Chondrocyte (in vitro differentiated cells): ENCODE measurements at regions not wholly inside any gene's neighbourhood (a gene's known extent, or its start where the extent isn't known, plus 50 kb on each side); places are given as distances from the start of the nearest gene placed in this dataset.
"Not testable (repeated sequence)": the region's sequence is repeated elsewhere in the genome, so short reads cannot be mapped to it uniquely, and the experiment has no call there.

Experiments
- DNase-seq: peaks from one replicate; pipeline ENCODE4 v3.0.0; 2021; ENCODE audit warnings: mixed read lengths, low spot score
- H3K27ac Mint-ChIP-seq: one replicate; pipeline ENCODE4 v1.8.0; 2021; ENCODE audit warnings: mild to moderate bottlenecking, moderate library complexity, mixed read lengths; ENCODE audit not compliant: unreplicated experiment
- H3K27me3 Mint-ChIP-seq: 2 replicates; pipeline ENCODE4 v1.8.0; 2021; ENCODE audit warnings: low read depth, mixed read lengths
- H3K36me3 Mint-ChIP-seq: 2 replicates; pipeline ENCODE4 v1.8.0; 2021; ENCODE audit warnings: low read depth, mixed read lengths
- H3K4me1 Mint-ChIP-seq: 2 replicates; pipeline ENCODE4 v1.8.0; 2021; ENCODE audit warnings: low read depth, mild to moderate bottlenecking, mixed read lengths
- H3K4me3 Mint-ChIP-seq: one replicate; pipeline ENCODE4 v1.8.0; 2021; ENCODE audit warnings: mild to moderate bottlenecking, moderate library complexity, mixed read lengths; ENCODE audit not compliant: unreplicated experiment
- H3K9me3 Mint-ChIP-seq: 2 replicates; pipeline ENCODE4 v1.8.0; 2021; ENCODE audit warnings: low read depth, mixed read lengths
- TF ChIP-seq, protein P1 (sequence below): fragments of 200-600 bp; sonication (generic); IDR thresholded peaks from 2 replicates; pipeline ENCODE4 v1.5.0; 2021; ENCODE audit warnings: antibody characterized with exemption, mild to moderate bottlenecking, moderate library complexity

DNA sequence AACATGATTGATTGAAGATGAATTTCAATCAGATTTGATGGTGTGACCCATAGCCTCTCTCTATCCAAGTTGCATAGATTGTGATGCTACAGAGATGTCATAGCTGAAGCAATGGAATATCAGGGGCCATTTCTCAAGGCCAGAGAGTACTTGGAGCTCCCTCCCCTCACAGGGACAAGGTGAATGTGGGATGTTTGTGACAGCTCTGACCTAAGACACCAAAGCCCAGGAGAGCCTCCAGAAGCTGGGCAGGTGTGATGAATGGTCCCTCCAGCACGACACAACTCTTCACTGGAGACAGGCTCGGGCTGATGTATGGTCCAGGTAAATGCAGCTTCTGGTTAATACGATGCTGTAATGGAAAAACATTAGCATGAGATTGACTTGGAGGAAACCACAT is 101.0 kb upstream of the ZC3H12A start:
- Mint-ChIP-seq H3K4me3 (no peak overlapping the region), H3K4me1 (no peaks in the 10 kb centered on the region), H3K36me3 (no peaks in the 10 kb centered on the region), H3K27me3 (peaks cover 11% of the 10 kb centered on the region), H3K9me3 (peaks cover 3% of the 10 kb centered on the region), H3K27ac (no peak overlapping the region)
- no peak for DNase-seq
- TF ChIP-seq, protein P1, sequence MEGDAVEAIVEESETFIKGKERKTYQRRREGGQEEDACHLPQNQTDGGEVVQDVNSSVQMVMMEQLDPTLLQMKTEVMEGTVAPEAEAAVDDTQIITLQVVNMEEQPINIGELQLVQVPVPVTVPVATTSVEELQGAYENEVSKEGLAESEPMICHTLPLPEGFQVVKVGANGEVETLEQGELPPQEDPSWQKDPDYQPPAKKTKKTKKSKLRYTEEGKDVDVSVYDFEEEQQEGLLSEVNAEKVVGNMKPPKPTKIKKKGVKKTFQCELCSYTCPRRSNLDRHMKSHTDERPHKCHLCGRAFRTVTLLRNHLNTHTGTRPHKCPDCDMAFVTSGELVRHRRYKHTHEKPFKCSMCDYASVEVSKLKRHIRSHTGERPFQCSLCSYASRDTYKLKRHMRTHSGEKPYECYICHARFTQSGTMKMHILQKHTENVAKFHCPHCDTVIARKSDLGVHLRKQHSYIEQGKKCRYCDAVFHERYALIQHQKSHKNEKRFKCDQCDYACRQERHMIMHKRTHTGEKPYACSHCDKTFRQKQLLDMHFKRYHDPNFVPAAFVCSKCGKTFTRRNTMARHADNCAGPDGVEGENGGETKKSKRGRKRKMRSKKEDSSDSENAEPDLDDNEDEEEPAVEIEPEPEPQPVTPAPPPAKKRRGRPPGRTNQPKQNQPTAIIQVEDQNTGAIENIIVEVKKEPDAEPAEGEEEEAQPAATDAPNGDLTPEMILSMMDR, result no peak

DNA sequence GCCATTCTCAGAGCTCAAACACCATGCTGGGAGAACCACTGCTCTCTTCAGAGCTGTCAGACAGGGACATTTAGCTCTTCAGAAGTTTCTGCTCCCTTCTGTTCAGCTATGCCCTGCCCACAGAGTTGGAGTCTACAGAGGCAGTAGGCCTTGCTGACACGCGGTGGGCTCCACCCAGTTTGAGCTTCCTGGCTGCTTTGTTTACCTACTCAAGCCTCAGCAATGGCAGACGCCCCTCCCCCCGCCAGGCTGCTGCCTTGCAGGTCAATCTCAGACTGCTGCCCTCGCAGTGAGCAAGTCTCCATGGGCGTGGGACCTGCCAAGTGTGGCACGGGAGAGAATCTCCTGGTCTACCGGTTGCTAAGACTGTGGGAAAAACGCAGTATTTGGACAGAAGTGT is 93.8 kb upstream of the ZC3H12A start:
- not testable (repeated sequence) for H3K4me1 Mint-ChIP-seq, H3K36me3 Mint-ChIP-seq, H3K27ac Mint-ChIP-seq, H3K9me3 Mint-ChIP-seq, DNase-seq, H3K4me3 Mint-ChIP-seq
- H3K27me3 Mint-ChIP-seq, result peaks cover 22% of the 10 kb centered on the region

DNA sequence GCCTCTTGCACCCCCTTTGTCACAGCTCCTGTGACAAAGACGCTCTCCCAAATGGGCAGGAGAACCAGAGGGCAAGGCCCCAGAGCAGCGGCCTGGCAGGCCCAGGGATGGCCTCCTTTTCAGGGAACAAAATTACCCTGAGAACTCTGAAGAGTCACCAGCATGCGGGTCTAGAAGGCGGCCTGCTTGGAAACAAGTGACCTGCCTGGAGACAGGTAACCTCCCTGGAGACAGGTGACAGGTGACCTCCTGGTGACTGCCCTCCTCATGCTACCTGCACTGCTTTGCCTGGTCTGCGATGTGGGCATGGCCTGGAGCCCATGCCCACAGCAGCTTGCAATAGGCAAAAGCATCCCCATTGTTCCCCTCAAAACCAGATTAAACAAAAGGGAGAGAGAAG is 86.5 kb upstream of the ZC3H12A start:
- Mint-ChIP-seq H3K4me3 (no peak overlapping the region), H3K36me3 (no peaks in the 10 kb centered on the region), H3K27me3 (peaks cover 12% of the 10 kb centered on the region), H3K27ac (no peak overlapping the region), H3K9me3 (no peaks in the 10 kb centered on the region), H3K4me1 (no peaks in the 10 kb centered on the region)
- TF ChIP-seq, protein P1, result no peak
- no peak for DNase-seq

DNA sequence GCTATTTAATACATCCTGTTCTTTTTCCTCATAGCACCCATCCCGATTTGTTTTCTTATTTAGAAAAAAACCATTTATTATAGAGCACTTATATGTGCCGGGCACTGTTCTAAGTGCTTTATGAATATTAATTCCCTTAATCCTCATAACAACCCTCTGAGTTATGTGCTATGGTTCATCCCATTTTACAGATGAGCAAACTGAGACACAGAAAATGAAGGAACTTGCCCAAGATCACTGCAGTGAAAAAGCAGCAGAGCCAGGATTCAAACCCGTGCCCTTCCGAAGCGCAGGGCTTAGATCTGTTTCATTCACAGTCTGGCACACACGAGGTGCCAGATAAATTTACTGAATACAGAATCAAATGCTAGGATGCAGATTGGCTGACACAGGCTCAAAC is 85.1 kb upstream of the ZC3H12A start:
- no peak for DNase-seq
- Mint-ChIP-seq H3K4me3 (no peak overlapping the region), H3K27ac (no peak overlapping the region), H3K27me3 (peaks cover 18% of the 10 kb centered on the region), H3K4me1 (no peaks in the 10 kb centered on the region), H3K9me3 (no peaks in the 10 kb centered on the region), H3K36me3 (no peaks in the 10 kb centered on the region)
- TF ChIP-seq, protein P1, result no peak

DNA sequence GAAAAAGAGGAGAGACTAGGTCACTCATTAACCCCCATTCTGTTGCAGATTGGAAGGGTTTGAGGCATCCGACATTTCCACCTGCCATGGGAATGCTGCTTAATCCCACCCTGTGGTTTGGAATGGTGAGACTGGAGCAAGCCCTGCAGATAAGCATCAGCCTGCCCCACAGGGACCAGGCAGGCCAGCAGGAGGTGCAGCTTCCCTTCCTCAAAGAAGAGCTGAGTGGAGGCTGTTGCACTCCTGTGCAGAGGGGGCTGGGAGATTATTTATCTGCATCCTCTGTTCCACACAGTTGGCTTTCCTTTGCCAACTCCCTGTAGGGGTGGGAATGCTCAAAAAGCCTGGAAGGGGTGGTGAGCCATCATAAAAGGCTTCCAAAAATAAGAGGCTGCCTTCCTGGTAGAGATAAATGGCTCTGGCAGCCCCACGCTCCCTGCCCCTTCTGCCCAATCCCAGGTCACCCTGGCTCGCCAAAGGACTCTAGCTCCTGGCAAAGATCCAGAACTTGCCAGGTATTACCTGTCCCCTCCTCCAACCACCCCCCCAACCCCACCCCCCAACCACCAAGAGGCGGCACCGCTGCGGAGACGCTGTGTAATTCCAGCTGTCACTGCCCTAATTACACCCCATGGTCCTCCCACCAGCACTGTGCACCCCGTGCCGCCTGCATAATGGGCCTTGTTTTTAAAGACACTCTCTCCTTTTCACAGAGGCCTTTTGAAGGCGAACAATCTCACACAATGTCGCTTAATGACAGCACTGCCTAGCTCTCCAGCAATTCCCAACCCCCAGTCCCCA is 83.0 kb upstream of the ZC3H12A start:
- Mint-ChIP-seq H3K4me3 (no peak overlapping the region), H3K9me3 (no peaks in the 10 kb centered on the region), H3K27ac (no peak overlapping the region), H3K36me3 (no peaks in the 10 kb centered on the region), H3K27me3 (peaks cover 32% of the 10 kb centered on the region), H3K4me1 (no peaks in the 10 kb centered on the region)
- TF ChIP-seq, protein P1, result no peak
- no peak for DNase-seq

DNA sequence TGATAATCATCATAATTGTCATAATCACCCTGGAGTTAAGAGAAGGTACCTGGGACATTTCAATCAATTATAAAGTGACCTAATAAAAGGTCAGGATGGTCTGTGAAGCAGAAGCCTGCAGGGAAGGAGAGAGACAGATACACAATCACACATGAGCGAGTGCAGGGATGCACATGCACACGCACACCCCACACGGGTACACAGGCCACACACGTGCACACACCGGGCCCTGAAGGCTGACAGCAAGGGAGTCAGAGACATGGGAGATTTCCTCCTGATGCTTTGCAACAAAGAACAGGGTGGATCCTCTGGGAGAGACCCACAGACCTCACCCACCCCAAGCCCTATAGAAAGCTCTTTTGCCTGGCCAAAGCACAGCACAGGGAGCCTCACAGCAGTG is 82.3 kb upstream of the ZC3H12A start:
- Mint-ChIP-seq H3K4me1 (no peaks in the 10 kb centered on the region), H3K27me3 (peaks cover 35% of the 10 kb centered on the region), H3K4me3 (no peak overlapping the region), H3K36me3 (no peaks in the 10 kb centered on the region), H3K27ac (no peak overlapping the region), H3K9me3 (no peaks in the 10 kb centered on the region)
- DNase-seq, result no peak
- TF ChIP-seq, protein P1, result no peak
